Heart right ventricle (tissue), 16 donors: ENCODE measurements at regions not wholly inside any gene's neighbourhood (a gene's known extent, or its start where the extent isn't known, plus 50 kb on each side); places are given as distances from the start of the nearest gene placed in this dataset.

Experiments
- ATAC-seq, 8 donors: fragments of 200-7000 bp; cut with Tn5 transposase; one replicate each; pipeline ENCODE4 v1.9.1; 2020; ENCODE audit warnings: mild to moderate bottlenecking in 8 of 8, moderate library complexity in 8 of 8, moderate number of reproducible peaks in 1 of 8
- DNase-seq, 2 donors: peaks; one replicate each; pipeline ENCODE4 v3.0.0-alpha.2; 2020
- H3K27ac ChIP-seq, 10 donors: fragments of 200-600 bp; sonication (generic) in 2 of 10; one replicate each; pipeline versions ENCODE4 v1.5.0 to v1.8.0; 2020 to 2022; ENCODE audit warnings: mild to moderate bottlenecking in 3 of 10
- H3K27me3 ChIP-seq, 7 donors: fragments of 200-600 bp; one replicate each; pipeline ENCODE4 v1.8.0; 2021 to 2022; ENCODE audit warnings: mild to moderate bottlenecking in 2 of 7
- H3K36me3 ChIP-seq, 9 donors: fragments of 200-600 bp; sonication (generic) in 1 of 9; one replicate each; pipeline versions ENCODE4 v1.5.0 to v1.8.0; 2020 to 2022; ENCODE audit warnings: mild to moderate bottlenecking in 2 of 9
- H3K4me1 ChIP-seq, 9 donors: fragments of 200-600 bp; sonication (generic) in 1 of 9; one replicate each; pipeline versions ENCODE4 v1.5.0 to v1.8.0; 2020 to 2022; ENCODE audit warnings: mild to moderate bottlenecking in 4 of 9
- H3K4me3 ChIP-seq, 10 donors: fragments of 200-600 bp; sonication (generic) in 2 of 10; one replicate each; pipeline versions ENCODE4 v1.5.0 to v1.8.0; 2020 to 2022; ENCODE audit warnings: mild to moderate bottlenecking in 7 of 10, moderate library complexity in 2 of 10
- H3K9me3 ChIP-seq, 11 donors: fragments of 200-600 bp in 10 of 11; sonication (generic) in 2 of 11; one replicate each; pipeline versions ENCODE4 v1.5.0 to v1.8.0; 2013 to 2022; ENCODE audit warnings: mild to moderate bottlenecking in 2 of 11, control low read depth in 1 of 11, moderate library complexity in 1 of 11
- WGBS, 2 donors: extraction: QIAGEN DNeasy Blood & Tissue Kit; methylation state at CpG; one replicate each; pipeline ENCODE4 v1.1.7; 2013; ENCODE audit warnings: inconsistent platforms in 1 of 2; 5-methylcytosine and 5-hydroxymethylcytosine counted together
- intact Hi-C, 10 donors: fragments of 100-400 bp; cut with DNase I; formaldehyde crosslinking; loops; one replicate each; pipeline versions ENCODE4 v1.11.1 to v1.14.2; 2022
- TF ChIP-seq, protein P1 (sequence below), 9 donors: fragments of 200-600 bp; sonication (generic) in 2 of 9; IDR thresholded peaks; one replicate each; pipeline versions ENCODE4 v1.5.0 to v1.8.0; 2021 to 2022; ENCODE audit warnings: antibody characterized with exemption in 9 of 9, mild to moderate bottlenecking in 5 of 9, moderate library complexity in 1 of 9
- donor health status: Arrhythmogenic right ventricular cardiomyopathy.
- donor health status: ischemic (EF 13 %, LVEDD 7.1; RV severe dilation, severe dysfunction).
- donor health status: healthy with polysubstance abuse.
- donor health status: DM: no; HTN: yes; CAD: no.
- donor health status: DM: no; HTN: no; CAD: no.
- donor health status: ischemic (EF 25% LVEDD 6.9; RV normal size, moderate dysfunction).
- donor health status: ischemic (EF 25% LVEDD 5.7; RV mildly dilated, moderate dysfunction).
- donor health status: healthy.
- donor health status: DM: yes; HTN: yes; CAD: no.
- donor health status: Ischemic cardiomyopathy.
- donor health status: ischemic (EF 35%, LVEDD 5.7; RV mildly dilated, moderate dysfunction).
- donor health status: nonischemic (EF 11% LVEDD 7.7; RV severe dilation, severe dysfunction).
- donor health status: DM: yes; HTN: yes; CAD: no.
- donor health status: PGD.
- donor health status: ischemic (EF 29% LVEDD 5.4; RV normal size, mild dysfunction).
- donor health status: nonischemic (EF 23%, LVEDD 6.1; RV moderate dilation, normal function).

DNA sequence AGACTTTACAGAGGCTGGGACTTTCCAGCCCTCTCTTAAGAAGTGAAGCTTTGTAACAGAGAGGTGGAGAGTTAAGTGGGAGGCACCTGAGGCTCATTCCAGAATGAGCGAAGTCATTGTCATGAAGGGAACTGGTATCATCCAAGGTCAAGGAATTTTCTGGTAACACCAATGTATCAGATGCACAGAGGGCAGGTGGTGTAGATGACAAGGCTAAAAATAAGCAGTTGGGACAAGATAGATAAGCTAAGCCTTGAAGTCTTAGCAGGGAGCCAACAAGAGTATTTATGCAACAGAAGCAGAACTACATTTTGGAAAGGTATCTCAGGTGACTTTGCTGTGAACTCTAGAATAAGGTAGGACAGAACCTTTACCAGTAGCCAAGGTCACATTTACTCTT is 257.0 kb upstream of the AUTS2 start:
- no peaks in the 10 kb centered on the region for H3K4me1 ChIP-seq
- TF ChIP-seq, protein P1, sequence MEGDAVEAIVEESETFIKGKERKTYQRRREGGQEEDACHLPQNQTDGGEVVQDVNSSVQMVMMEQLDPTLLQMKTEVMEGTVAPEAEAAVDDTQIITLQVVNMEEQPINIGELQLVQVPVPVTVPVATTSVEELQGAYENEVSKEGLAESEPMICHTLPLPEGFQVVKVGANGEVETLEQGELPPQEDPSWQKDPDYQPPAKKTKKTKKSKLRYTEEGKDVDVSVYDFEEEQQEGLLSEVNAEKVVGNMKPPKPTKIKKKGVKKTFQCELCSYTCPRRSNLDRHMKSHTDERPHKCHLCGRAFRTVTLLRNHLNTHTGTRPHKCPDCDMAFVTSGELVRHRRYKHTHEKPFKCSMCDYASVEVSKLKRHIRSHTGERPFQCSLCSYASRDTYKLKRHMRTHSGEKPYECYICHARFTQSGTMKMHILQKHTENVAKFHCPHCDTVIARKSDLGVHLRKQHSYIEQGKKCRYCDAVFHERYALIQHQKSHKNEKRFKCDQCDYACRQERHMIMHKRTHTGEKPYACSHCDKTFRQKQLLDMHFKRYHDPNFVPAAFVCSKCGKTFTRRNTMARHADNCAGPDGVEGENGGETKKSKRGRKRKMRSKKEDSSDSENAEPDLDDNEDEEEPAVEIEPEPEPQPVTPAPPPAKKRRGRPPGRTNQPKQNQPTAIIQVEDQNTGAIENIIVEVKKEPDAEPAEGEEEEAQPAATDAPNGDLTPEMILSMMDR (IDR thresholded peaks at IDR 0.05), result no peak
- DNase-seq (no peak), ATAC-seq (no peak)
- no peaks in the 10 kb centered on the region for H3K36me3 ChIP-seq
- no peak overlapping the region for H3K4me3 ChIP-seq
- intact Hi-C loops, result no loop called here
- H3K9me3 ChIP-seq, result peaks cover 0 to 11% (median 0%) of the 10 kb centered on the region in 11 donors
- no peak overlapping the region for H3K27ac ChIP-seq
- H3K27me3 ChIP-seq, result peaks cover 0 to 17% (median 0%) of the 10 kb centered on the region in 7 donors
- 91 to 94% methylated on average over 1 of the region's 1 CpG for WGBS, 2 donors

DNA sequence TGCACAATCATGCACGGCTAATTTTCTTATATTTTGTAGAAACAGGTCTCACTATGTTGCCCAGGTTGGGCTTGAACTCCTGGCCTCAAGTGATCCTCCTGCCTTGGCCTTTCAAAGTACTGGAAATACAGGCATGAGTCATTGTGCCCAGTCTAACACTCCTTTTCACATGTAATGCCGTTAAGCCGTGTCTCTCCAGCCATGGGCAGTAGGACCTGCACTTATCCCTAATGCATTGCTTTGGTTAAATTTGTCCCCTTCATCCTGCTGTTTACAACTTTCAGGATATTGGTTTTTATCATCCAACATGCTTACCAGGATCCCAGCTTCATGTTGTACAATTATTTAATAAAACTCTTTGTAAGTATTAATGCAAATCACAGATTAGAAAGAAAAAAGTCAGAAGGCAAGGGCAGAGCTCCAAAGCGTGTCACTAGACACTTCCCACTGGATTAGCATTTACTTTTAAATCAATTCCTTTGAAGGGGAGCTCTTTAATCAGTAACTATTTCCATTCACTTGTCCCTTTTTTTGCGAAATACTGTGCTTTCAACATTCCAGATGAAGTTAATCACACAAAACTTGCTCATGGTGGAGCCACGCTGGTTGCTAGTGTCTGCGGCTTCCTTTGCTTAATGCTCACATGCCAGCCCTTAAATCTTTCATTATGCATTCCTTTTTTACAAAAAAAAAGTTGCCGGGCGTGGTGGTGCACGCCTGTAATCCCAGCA is 256.0 kb upstream of the AUTS2 start:
- H3K4me3 ChIP-seq, result no peak overlapping the region
- no peaks in the 10 kb centered on the region for H3K4me1 ChIP-seq
- ATAC-seq (no peak), DNase-seq (no peak)
- H3K36me3 ChIP-seq, result no peaks in the 10 kb centered on the region
- intact Hi-C loops, result no loop called here
- no peak overlapping the region for H3K27ac ChIP-seq
- peaks cover 0 to 17% (median 0%) of the 10 kb centered on the region in 7 donors for H3K27me3 ChIP-seq
- WGBS, 2 donors, result 84 to 91% methylated on average over 10 of the region's 10 CpGs
- H3K9me3 ChIP-seq, result peaks cover 0 to 11% (median 0%) of the 10 kb centered on the region in 11 donors
- TF ChIP-seq, protein P1 (IDR thresholded peaks at IDR 0.05), result no peak

DNA sequence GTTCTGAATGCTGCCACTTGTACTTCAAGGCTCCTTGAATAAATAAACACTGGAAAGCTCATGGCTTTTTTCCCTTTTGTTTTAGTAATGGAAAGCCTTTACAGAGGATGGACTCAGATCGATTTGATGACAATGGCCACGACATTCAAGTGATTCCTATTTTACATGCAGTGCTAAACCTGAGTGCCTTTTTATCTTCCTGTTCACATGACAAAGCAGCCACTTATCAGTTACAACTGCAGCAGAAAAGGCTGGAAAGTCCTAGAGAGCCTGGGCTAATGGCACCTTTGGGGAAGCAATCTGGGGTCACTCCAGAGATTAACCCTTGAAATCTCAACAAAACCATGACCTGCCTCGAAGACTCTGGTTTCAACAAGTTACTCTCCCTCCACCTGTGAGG is 249.0 kb upstream of the AUTS2 start:
- no peaks in the 10 kb centered on the region for H3K4me1 ChIP-seq
- no peak for DNase-seq
- H3K27me3 ChIP-seq, result peaks cover 0 to 5% (median 0%) of the 10 kb centered on the region in 7 donors
- WGBS, 2 donors, result 23 to 25% methylated on average over 3 of the region's 3 CpGs
- no peak overlapping the region for H3K4me3 ChIP-seq
- no peak overlapping the region for H3K27ac ChIP-seq
- H3K9me3 ChIP-seq, result peaks cover 0 to under 1% (median 0%) of the 10 kb centered on the region in 11 donors
- intact Hi-C loops, result no loop called here
- TF ChIP-seq, protein P1 (IDR thresholded peaks at IDR 0.05), result no peak
- H3K36me3 ChIP-seq, result no peaks in the 10 kb centered on the region
- ATAC-seq, result no peak

DNA sequence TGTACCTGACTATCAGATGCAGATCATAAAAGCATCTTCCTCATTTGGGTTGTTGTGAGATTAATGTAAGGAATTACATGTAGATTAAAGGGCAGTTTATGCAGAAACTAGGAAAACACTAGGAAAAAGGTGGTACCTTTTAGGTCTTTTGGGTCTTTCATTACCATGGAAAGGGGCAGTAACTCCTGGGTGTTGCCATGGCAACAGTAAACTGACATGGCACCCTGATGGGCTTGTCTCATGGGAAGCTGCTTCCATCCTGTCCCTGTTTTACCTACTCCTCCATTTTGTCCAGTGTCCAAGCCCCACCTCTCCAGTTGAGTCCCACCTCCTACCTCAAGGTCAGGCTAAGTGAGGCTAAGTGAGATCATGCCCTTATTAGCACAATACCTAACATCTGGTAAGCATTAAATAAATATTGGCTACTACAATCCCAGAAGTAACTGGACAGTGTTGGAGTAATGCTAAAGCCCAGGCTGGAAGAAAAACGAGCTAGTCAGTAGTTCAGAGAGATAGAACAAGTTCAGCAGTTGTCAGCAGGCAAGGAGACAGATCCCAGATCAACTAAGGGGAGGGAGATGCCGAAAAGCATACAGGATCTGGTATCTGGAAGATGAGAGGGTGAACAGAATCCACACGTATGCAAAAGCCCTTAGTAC is 240.0 kb upstream of the AUTS2 start:
- H3K27me3 ChIP-seq, result peaks cover 0 to 2% (median 0%) of the 10 kb centered on the region in 7 donors
- H3K36me3 ChIP-seq, result no peaks in the 10 kb centered on the region
- peak in 1 of 2 donors; percentile 11 for DNase-seq
- no peak overlapping the region for H3K27ac ChIP-seq
- TF ChIP-seq, protein P1 (IDR thresholded peaks at IDR 0.05), result no peak
- peak; percentile 39 to 86 (median 66) for ATAC-seq
- intact Hi-C loops, result loop anchor here in 1 of 10 donors (10.0 kb wide), 1 partner anchor 113 kb away; no protein-coding TSS in a partner anchor
- H3K9me3 ChIP-seq, result no peaks in the 10 kb centered on the region
- H3K4me3 ChIP-seq, result no peak overlapping the region
- H3K4me1 ChIP-seq, result peaks cover 0 to 14% (median 5%) of the 10 kb centered on the region in 9 donors
- WGBS, 2 donors, result 19 to 27% methylated on average over 3 of the region's 3 CpGs
